ENCODE measurements at regions not wholly inside any gene's neighbourhood (a gene's known extent, or its start where the extent isn't known, plus 50 kb on each side); places are given as distances from the start of the nearest gene placed in this dataset.

DNA sequence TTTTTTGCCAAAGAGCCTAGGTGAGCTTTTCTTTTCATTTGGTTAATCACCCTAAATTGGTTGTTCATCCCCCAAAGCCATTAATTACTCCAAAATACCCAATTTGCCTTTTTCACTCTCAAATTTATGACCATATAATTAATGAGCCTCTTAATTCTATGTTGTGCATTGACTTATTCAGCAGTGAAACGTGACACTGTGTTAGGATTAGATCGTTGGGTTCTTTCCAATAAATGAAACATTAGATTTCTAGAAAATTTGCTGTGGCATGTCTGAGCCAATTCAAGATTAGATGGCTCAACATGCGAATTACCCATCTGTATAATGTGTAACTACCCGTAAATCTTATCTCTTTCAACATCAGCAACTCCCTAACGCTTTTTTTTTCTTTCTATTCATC is 273.4 kb downstream of the BMP4 start:
- Histone ChIP-seq H3K4me2 (ENCODE audit: insufficient read depth, insufficient read length, low read length) (no peak overlapping the region), H3K79me2 (ENCODE audit: insufficient read depth, low read length) (no peaks in the 10 kb centered on the region), H3T11ph (ENCODE audit: low read length) (no peak overlapping the region), H3K27me3 (ENCODE audit: insufficient read depth, low read length) (no peaks in the 10 kb centered on the region), H4K91ac (ENCODE audit: insufficient read length, low read depth, low read length) (no peak overlapping the region), H4K8ac (replicated peaks; ENCODE audit: insufficient read length, low read depth, low read length) (no peak overlapping the region), H3K14ac (ENCODE audit: insufficient read depth, low read length) (no peak overlapping the region), H3K23me2 (ENCODE audit: insufficient read length, low read depth, low read length, poor library complexity, severe bottlenecking) (no peaks in the 10 kb centered on the region), H3K56ac (ENCODE audit: insufficient read length, low read depth, low read length) (no peak overlapping the region), H3K9ac (ENCODE audit: extremely low read depth, insufficient read length, low read length) (no peak overlapping the region), H2AK5ac (ENCODE audit: insufficient read length, low read length) (no peak overlapping the region), H3K9me3 (ENCODE audit: control insufficient read depth, low read depth, low read length) (no peaks in the 10 kb centered on the region), H2AFZ (ENCODE audit: low read length) (no peak overlapping the region), H2BK12ac (ENCODE audit: insufficient read length, low read depth, low read length) (no peak overlapping the region), H3K4me1 (ENCODE audit: insufficient read depth, low read length) (no peaks in the 10 kb centered on the region), H4K20me1 (ENCODE audit: control insufficient read depth, insufficient read depth, insufficient read length) (no peaks in the 10 kb centered on the region), H3K27ac (ENCODE audit: insufficient read length, low read depth, low read length) (no peak overlapping the region), H3K79me1 (ENCODE audit: insufficient read depth, low read depth, low read length, poor library complexity, severe bottlenecking) (no peaks in the 10 kb centered on the region), H2BK20ac (ENCODE audit: low read depth, low read length, poor library complexity, severe bottlenecking) (no peak overlapping the region), H2BK15ac (ENCODE audit: low read depth, low read length) (no peak overlapping the region), H3K18ac (ENCODE audit: insufficient read length, low read depth, low read length) (no peak overlapping the region), H3K23ac (ENCODE audit: insufficient read length, low read depth, low read length) (no peak overlapping the region), H2BK120ac (ENCODE audit: low read depth, low read length, poor library complexity, severe bottlenecking) (no peak overlapping the region), H4K5ac (ENCODE audit: insufficient read length, low read depth, low read length) (no peak overlapping the region), H3K4ac (ENCODE audit: low read depth, low read length) (no peak overlapping the region), H2BK5ac (ENCODE audit: insufficient read length, low read length) (no peak overlapping the region)
- DNase-seq, result no peak
- TF ChIP-seq CTCF (conservative IDR thresholded peaks at IDR 0.05), result no peak
- no peaks in the 10 kb centered on the region for H3K27me3 Mint-ChIP-seq (ENCODE audit: low read depth)
- H3K4me3 Mint-ChIP-seq, result no peak overlapping the region
- H3K4me1 Mint-ChIP-seq, result no peaks in the 10 kb centered on the region
- WGBS (ENCODE audit: extremely low coverage, insufficient read length, low lambda C conversion rate), result 100% methylated on average over 2 of the region's 5 CpGs
- peaks cover 0 to 2% of the 10 kb centered on the region in 2 experiments; a peak in 1 of 5 replicates for H3K9me3 Mint-ChIP-seq
- H3K27ac Mint-ChIP-seq, result no peak overlapping the region
- H3K36me3 Mint-ChIP-seq (ENCODE audit: insufficient read depth in 1 of 3, low read depth in 3 of 3), result no peaks in the 10 kb centered on the region
